ENCODE measurements at regions not wholly inside any gene's neighbourhood (a gene's known extent, or its start where the extent isn't known, plus 50 kb on each side); places are given as distances from the start of the nearest gene placed in this dataset.

- Histone ChIP-seq H4K20me1 (ENCODE audit: insufficient read depth) (no peaks in the 10 kb centered on the region), H3F3A (ENCODE audit: insufficient read depth, low read length, poor library complexity, severe bottlenecking) (no peaks in the 10 kb centered on the region), H3K9me2 (ENCODE audit: insufficient read depth, low read length) (no peaks in the 10 kb centered on the region), H3K4me2 (ENCODE audit: low read length) (no peak overlapping the region), H3K9ac (ENCODE audit: low read length) (no peak overlapping the region), H3K79me2 (replicated peaks; ENCODE audit: insufficient read depth, low read length) (no peaks in the 10 kb centered on the region), H3K27me3 (ENCODE audit: insufficient read depth, low read depth, low read length) (no peaks in the 10 kb centered on the region), H3K27ac (ENCODE audit: low read length) (no peak overlapping the region), H3K9me3 (ENCODE audit: low read length) (no peaks in the 10 kb centered on the region), H3K36me3 (ENCODE audit: insufficient read depth, low read length) (no peaks in the 10 kb centered on the region), H2AFZ (ENCODE audit: low read depth, low read length) (no peak overlapping the region), H3K4me3 (ENCODE audit: low read length) (no peak overlapping the region)
- no peak for TF ChIP-seq EP300 (conservative IDR thresholded peaks at IDR 0.05; ENCODE audit: poor library complexity, severe bottlenecking)
- no peak for TF ChIP-seq REST (IDR thresholded peaks at IDR 0.05; ENCODE audit: borderline replicate concordance)
- no peak for TF ChIP-seq SMC3 (conservative IDR thresholded peaks at IDR 0.05; ENCODE audit: poor library complexity)
- TF ChIP-seq TAF1 (IDR thresholded peaks at IDR 0.05; ENCODE audit: low read depth): no peak
- no peak for TF ChIP-seq MXI1 (conservative IDR thresholded peaks at IDR 0.05; ENCODE audit: poor library complexity, severe bottlenecking)
- TF ChIP-seq CTCF (IDR thresholded peaks at IDR 0.05; ENCODE audit: poor library complexity, severe bottlenecking): no peak
- TF ChIP-seq EZH2 (IDR thresholded peaks at IDR 0.05; ENCODE audit: borderline replicate concordance, insufficient read depth, low read length, poor library complexity, severe bottlenecking): no peak
- no peak for TF ChIP-seq POLR2AphosphoS5 (IDR thresholded peaks at IDR 0.05)
- TF ChIP-seq RAD21 (conservative IDR thresholded peaks at IDR 0.05): no peak
Observed at GRCh38 chr12:59839514-59839913, 243.7 kb downstream of the SLC16A7 start.

- Histone ChIP-seq H3F3A (ENCODE audit: insufficient read depth, low read length, poor library complexity, severe bottlenecking) (no peaks in the 10 kb centered on the region), H3K9ac (ENCODE audit: low read length) (no peak overlapping the region), H4K20me1 (ENCODE audit: insufficient read depth) (no peaks in the 10 kb centered on the region), H2AFZ (ENCODE audit: low read depth, low read length) (no peak overlapping the region), H3K9me2 (ENCODE audit: insufficient read depth, low read length) (no peaks in the 10 kb centered on the region), H3K9me3 (ENCODE audit: low read length) (no peaks in the 10 kb centered on the region), H3K27ac (ENCODE audit: low read length) (no peak overlapping the region), H3K4me3 (ENCODE audit: low read length) (no peak overlapping the region), H3K27me3 (ENCODE audit: insufficient read depth, low read depth, low read length) (no peaks in the 10 kb centered on the region), H3K79me2 (replicated peaks; ENCODE audit: insufficient read depth, low read length) (no peaks in the 10 kb centered on the region), H3K4me2 (ENCODE audit: low read length) (no peak overlapping the region), H3K36me3 (ENCODE audit: insufficient read depth, low read length) (no peaks in the 10 kb centered on the region)
- TF ChIP-seq CTCF (IDR thresholded peaks at IDR 0.05; ENCODE audit: poor library complexity, severe bottlenecking): no peak
- TF ChIP-seq TAF1 (IDR thresholded peaks at IDR 0.05; ENCODE audit: low read depth): no peak
- TF ChIP-seq SMC3 (conservative IDR thresholded peaks at IDR 0.05; ENCODE audit: poor library complexity): no peak
- no peak for TF ChIP-seq EP300 (conservative IDR thresholded peaks at IDR 0.05; ENCODE audit: poor library complexity, severe bottlenecking)
- TF ChIP-seq RAD21 (conservative IDR thresholded peaks at IDR 0.05): no peak
- no peak for TF ChIP-seq REST (IDR thresholded peaks at IDR 0.05; ENCODE audit: borderline replicate concordance)
- TF ChIP-seq EZH2 (IDR thresholded peaks at IDR 0.05; ENCODE audit: borderline replicate concordance, insufficient read depth, low read length, poor library complexity, severe bottlenecking): no peak
- no peak for TF ChIP-seq MXI1 (conservative IDR thresholded peaks at IDR 0.05; ENCODE audit: poor library complexity, severe bottlenecking)
- no peak for TF ChIP-seq POLR2AphosphoS5 (IDR thresholded peaks at IDR 0.05)
Observed at GRCh38 chr12:59843260-59843843, 247.5 kb downstream of the SLC16A7 start.

Data from neural cell (in vitro differentiated cells).